Karpas-422 (cell line): ENCODE measurements at regions not wholly inside any gene's neighbourhood (a gene's known extent, or its start where the extent isn't known, plus 50 kb on each side); places are given as distances from the start of the nearest gene placed in this dataset.

Source experiments
- DNase-seq: peaks from one replicate; pipeline ENCODE4 v3.0.0-alpha.2; 2015
- H2AFZ ChIP-seq: fragments of 200-600 bp; sonication (generic); 2 replicates; pipeline ENCODE4 v1.6.1; 2014; ENCODE audit warnings: antibody characterized with exemption, low read length, mixed read lengths
- H3K27ac ChIP-seq: fragments of 200-600 bp; sonication (generic); 2 replicates; pipeline ENCODE4 v1.5.1; 2014; ENCODE audit warnings: mild to moderate bottlenecking, low read length, moderate library complexity
- H3K27me3 ChIP-seq: fragments of 200-600 bp; sonication (generic); 2 replicates; pipeline ENCODE4 v1.6.1; 2014; ENCODE audit warnings: low read length, mixed read lengths
- H3K36me3 ChIP-seq: fragments of 200-600 bp; sonication (generic); 2 replicates; pipeline ENCODE4 v1.6.1; 2014; ENCODE audit warnings: low read length, mixed read lengths; ENCODE audit not compliant: insufficient read depth
- H3K4me1 ChIP-seq: fragments of 200-600 bp; sonication (generic); 2 replicates; pipeline ENCODE4 v1.6.1; 2014; ENCODE audit warnings: mild to moderate bottlenecking, low read length, mixed read lengths
- H3K4me2 ChIP-seq: fragments of 200-600 bp; sonication (generic); 2 replicates; pipeline ENCODE4 v1.6.1; 2014; ENCODE audit warnings: low read length, low read depth, mild to moderate bottlenecking; ENCODE audit not compliant: poor library complexity, severe bottlenecking
- H3K4me3 ChIP-seq: fragments of 200-600 bp; sonication (generic); 2 replicates; pipeline ENCODE4 v1.5.1; 2014; ENCODE audit warnings: mild to moderate bottlenecking, antibody characterized with exemption, low read length, mixed read lengths
- H3K79me2 ChIP-seq: fragments of 200-600 bp; sonication (generic); 2 replicates; pipeline ENCODE4 v1.6.1; 2014; ENCODE audit warnings: mild to moderate bottlenecking, low read length, mixed read lengths
- H3K9ac ChIP-seq: fragments of 200-600 bp; sonication (generic); 2 replicates; pipeline ENCODE4 v1.6.0; 2014; ENCODE audit warnings: low read length
- H3K9me2 ChIP-seq: fragments of 200-600 bp; sonication (generic), shearing (Covaris generic); replicated peaks from 2 replicates; pipeline ENCODE4 v1.6.0; 2014; ENCODE audit warnings: mild to moderate bottlenecking, low read length, moderate library complexity; ENCODE audit not compliant: insufficient read depth
- H3K9me3 ChIP-seq: fragments of 300-700, 200-600 bp; sonication (generic); 2 replicates; pipeline ENCODE4 v1.6.1; 2014; ENCODE audit warnings: low read length, mixed read lengths
- H4K20me1 ChIP-seq: fragments of 200-600 bp; sonication (generic); 2 replicates; pipeline ENCODE4 v1.6.1; 2014; ENCODE audit warnings: mild to moderate bottlenecking, antibody characterized with exemption, low read length, low read depth; ENCODE audit not compliant: insufficient read depth

- H3K9ac ChIP-seq: no peak overlapping the region
Measured at GRCh38 chr5:38650946-38651345, 94.5 kb upstream of the LIFR start.

GRCh38 chr5:38651806-38652205, 95.4 kb upstream of the LIFR start:
- Histone ChIP-seq H3K36me3 (no peaks in the 10 kb centered on the region), H3K9me3 (no peaks in the 10 kb centered on the region), H3K9ac (no peak overlapping the region), H3K4me1 (no peaks in the 10 kb centered on the region), H3K27me3 (0 out of 2 replicates have a peak, but pooled peaks cover 2% of the 10 kb centered on the region), H3K4me2 (no peak overlapping the region), H4K20me1 (no peaks in the 10 kb centered on the region), H3K9me2 (no peaks in the 10 kb centered on the region), H3K79me2 (no peaks in the 10 kb centered on the region), H2AFZ (no peak overlapping the region), H3K27ac (no peak overlapping the region), H3K4me3 (no peak overlapping the region)
- no peak for DNase-seq

More at GRCh38 chr5:38650946-38651345, 94.5 kb upstream of the LIFR start:
- Histone ChIP-seq H4K20me1 (no peaks in the 10 kb centered on the region), H2AFZ (no peak overlapping the region), H3K27ac (no peak overlapping the region), H3K4me2 (no peak overlapping the region), H3K9me3 (no peaks in the 10 kb centered on the region), H3K4me3 (no peak overlapping the region), H3K4me1 (no peaks in the 10 kb centered on the region), H3K79me2 (no peaks in the 10 kb centered on the region), H3K9me2 (no peaks in the 10 kb centered on the region), H3K36me3 (no peaks in the 10 kb centered on the region), H3K27me3 (0 out of 2 replicates have a peak, but pooled peaks cover 2% of the 10 kb centered on the region)
- no peak for DNase-seq

GRCh38 chr5:38653389-38653788, 96.9 kb upstream of the LIFR start:
- no peaks in the 10 kb centered on the region for H3K9me3 ChIP-seq
- H3K4me3 ChIP-seq: no peak overlapping the region

GRCh38 chr5:38655691-38656090, 99.2 kb upstream of the LIFR start:
- no peaks in the 10 kb centered on the region for H4K20me1 ChIP-seq
- H3K9me2 ChIP-seq: no peaks in the 10 kb centered on the region
- H3K9ac ChIP-seq: no peak overlapping the region
- no peaks in the 10 kb centered on the region for H3K36me3 ChIP-seq
- no peak overlapping the region for H2AFZ ChIP-seq
- 0 out of 2 replicates have a peak, but pooled peaks cover 2% of the 10 kb centered on the region for H3K27me3 ChIP-seq
- no peaks in the 10 kb centered on the region for H3K79me2 ChIP-seq
- H3K9me3 ChIP-seq: no peaks in the 10 kb centered on the region
- no peak overlapping the region for H3K27ac ChIP-seq
- H3K4me1 ChIP-seq: no peaks in the 10 kb centered on the region
- no peak overlapping the region for H3K4me2 ChIP-seq
- no peak overlapping the region for H3K4me3 ChIP-seq
- DNase-seq: no peak

More at GRCh38 chr5:38653389-38653788, 96.9 kb upstream of the LIFR start:
- Histone ChIP-seq H3K9ac (no peak overlapping the region), H2AFZ (no peak overlapping the region), H3K4me1 (no peaks in the 10 kb centered on the region), H3K4me2 (no peak overlapping the region), H3K79me2 (no peaks in the 10 kb centered on the region), H3K9me2 (no peaks in the 10 kb centered on the region), H3K27ac (no peak overlapping the region), H3K27me3 (0 out of 2 replicates have a peak, but pooled peaks cover 2% of the 10 kb centered on the region), H4K20me1 (no peaks in the 10 kb centered on the region), H3K36me3 (no peaks in the 10 kb centered on the region)
- no peak for DNase-seq

GRCh38 chr5:38656568-38656967, 100.1 kb upstream of the LIFR start:
- Histone ChIP-seq H3K4me2 (no peak overlapping the region), H3K9me2 (no peaks in the 10 kb centered on the region), H3K4me3 (no peak overlapping the region), H4K20me1 (no peaks in the 10 kb centered on the region), H3K79me2 (no peaks in the 10 kb centered on the region), H2AFZ (no peak overlapping the region), H3K27ac (no peak overlapping the region), H3K27me3 (0 out of 2 replicates have a peak, but pooled peaks cover 2% of the 10 kb centered on the region), H3K4me1 (no peaks in the 10 kb centered on the region), H3K9me3 (no peaks in the 10 kb centered on the region), H3K36me3 (no peaks in the 10 kb centered on the region), H3K9ac (no peak overlapping the region)
- DNase-seq: no peak

- Histone ChIP-seq H3K27me3 (0 out of 2 replicates have a peak, but pooled peaks cover 2% of the 10 kb centered on the region), H3K9me3 (no peaks in the 10 kb centered on the region), H3K4me2 (no peak overlapping the region), H3K36me3 (no peaks in the 10 kb centered on the region), H3K4me3 (no peak overlapping the region), H2AFZ (no peak overlapping the region), H3K9me2 (no peaks in the 10 kb centered on the region), H4K20me1 (no peaks in the 10 kb centered on the region), H3K4me1 (no peaks in the 10 kb centered on the region), H3K9ac (no peak overlapping the region), H3K79me2 (no peaks in the 10 kb centered on the region), H3K27ac (no peak overlapping the region)
- no peak for DNase-seq
Measured at GRCh38 chr5:38657020-38657419, 100.6 kb upstream of the LIFR start.

- Histone ChIP-seq H3K4me2 (no peak overlapping the region), H2AFZ (no peak overlapping the region), H3K9me3 (no peaks in the 10 kb centered on the region), H3K79me2 (no peaks in the 10 kb centered on the region), H3K4me3 (no peak overlapping the region), H3K36me3 (no peaks in the 10 kb centered on the region), H3K4me1 (no peaks in the 10 kb centered on the region), H4K20me1 (no peaks in the 10 kb centered on the region), H3K27ac (no peak overlapping the region), H3K9me2 (no peaks in the 10 kb centered on the region), H3K27me3 (0 out of 2 replicates have a peak, but pooled peaks cover 2% of the 10 kb centered on the region), H3K9ac (no peak overlapping the region)
- no peak for DNase-seq
Measured at GRCh38 chr5:38660194-38660668, 103.8 kb upstream of the LIFR start.

GRCh38 chr5:38662090-38662489, 105.6 kb upstream of the LIFR start:
- Histone ChIP-seq H3K9ac (no peak overlapping the region), H3K9me2 (no peaks in the 10 kb centered on the region), H3K36me3 (no peaks in the 10 kb centered on the region), H4K20me1 (no peaks in the 10 kb centered on the region), H3K4me3 (no peak overlapping the region), H3K4me2 (no peak overlapping the region), H3K27me3 (no peaks in the 10 kb centered on the region), H3K79me2 (no peaks in the 10 kb centered on the region), H3K4me1 (no peaks in the 10 kb centered on the region), H3K27ac (no peak overlapping the region), H2AFZ (no peak overlapping the region), H3K9me3 (no peaks in the 10 kb centered on the region)
- no peak for DNase-seq
